ENCODE measurements at regions not wholly inside any gene's neighbourhood (a gene's known extent, or its start where the extent isn't known, plus 50 kb on each side); places are given as distances from the start of the nearest gene placed in this dataset.

DNA sequence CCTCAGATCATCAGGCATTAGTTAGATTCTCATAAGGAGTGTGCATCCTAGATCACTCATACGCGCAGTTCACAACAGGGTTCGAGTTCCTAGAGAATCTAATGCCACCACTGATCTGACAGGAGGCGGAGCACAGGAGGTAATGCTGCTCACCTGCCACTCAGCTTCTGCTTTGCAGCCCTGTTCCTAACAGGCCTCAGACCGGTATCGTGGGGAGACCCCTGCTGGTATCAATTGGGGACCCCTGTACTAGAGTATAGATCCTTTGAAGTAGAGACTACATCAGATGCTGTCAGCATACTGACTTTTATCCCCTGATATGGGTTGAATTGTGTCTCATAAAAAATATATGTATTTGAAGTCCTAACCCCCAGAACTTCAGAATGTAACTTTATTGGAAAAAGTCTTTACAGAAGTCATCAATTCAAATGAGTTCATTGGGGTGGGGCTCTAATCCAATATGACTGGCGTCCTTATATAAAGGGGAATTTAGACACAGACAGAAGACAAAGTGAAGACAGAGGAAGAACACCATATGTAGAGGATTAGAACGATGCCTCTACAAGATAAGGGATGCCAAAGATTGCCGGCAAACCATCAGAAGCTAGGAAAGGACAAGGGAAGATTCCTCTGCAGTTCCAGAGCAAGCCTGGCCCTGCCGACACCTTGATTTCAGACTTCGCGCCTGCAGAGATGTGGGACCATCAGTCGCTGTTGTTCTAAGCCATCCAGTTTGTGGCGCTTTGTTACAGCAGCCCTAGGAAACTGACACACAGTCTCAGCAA, 104.4 kb upstream of the BTBD3 start:
- no peak for DNase-seq (ENCODE audit: low read depth in 3 of 3)

DNA sequence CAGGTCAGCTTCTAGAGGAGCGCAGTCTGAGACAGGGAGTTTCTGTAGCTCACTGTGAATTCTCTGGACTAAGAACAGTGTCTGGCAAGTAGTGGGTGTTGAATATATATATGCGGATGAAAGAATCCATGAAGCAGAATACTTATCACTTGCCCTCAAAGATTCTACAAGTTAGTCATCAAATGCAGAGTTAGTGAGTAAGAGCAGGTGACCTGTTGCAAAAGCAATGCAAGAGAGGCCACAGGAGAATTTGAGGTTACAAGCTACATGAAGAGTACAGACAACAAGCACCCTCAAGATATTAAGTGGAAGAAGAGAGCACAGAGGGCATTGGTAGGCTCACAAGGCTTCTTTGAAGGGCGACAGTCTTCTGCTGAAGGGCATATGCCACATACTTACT, 103.4 kb upstream of the BTBD3 start:
- no peak for DNase-seq (ENCODE audit: low read depth in 3 of 3)

GRCh38 chr20:11820838-11821237, 96.9 kb upstream of the BTBD3 start:
- no peak for DNase-seq (ENCODE audit: low read depth in 3 of 3)

DNA sequence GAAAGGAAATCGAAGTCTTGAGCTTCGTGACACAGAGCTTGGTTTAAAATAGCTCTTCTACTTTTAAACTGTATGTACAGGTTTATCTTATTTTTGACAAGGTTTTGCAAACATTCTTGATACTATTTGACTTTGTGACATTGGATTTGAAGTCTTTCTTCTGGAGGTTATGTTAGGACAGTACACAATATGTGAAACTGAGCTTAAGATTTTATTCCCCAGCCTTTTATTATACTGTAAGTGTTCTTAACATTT, 95.2 kb upstream of the BTBD3 start:
- DNase-seq (ENCODE audit: low read depth in 3 of 3): no peak

- DNase-seq (ENCODE audit: low read depth in 3 of 3): no peak
These were observed 91.4 kb upstream of the BTBD3 start for GRCh38 chr20:11826334-11826733.

DNA sequence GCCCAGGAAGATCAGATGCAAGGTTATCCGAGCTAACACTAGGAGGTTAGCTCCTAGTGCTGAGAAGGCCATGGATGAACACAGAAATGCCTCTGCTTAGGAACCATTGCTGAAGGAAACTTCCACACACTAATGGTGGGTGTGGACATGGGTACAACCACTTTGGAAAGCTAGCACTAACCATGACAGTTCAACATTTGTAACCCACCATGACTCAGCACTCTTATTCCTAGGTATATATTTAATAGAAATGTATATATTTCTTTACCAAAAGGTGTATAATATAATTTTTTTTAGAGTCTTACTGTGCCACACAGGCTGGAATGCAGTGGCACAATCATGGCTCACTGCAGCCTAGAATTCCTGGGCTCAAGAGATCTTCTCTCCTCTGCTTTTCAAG, 85.3 kb upstream of the BTBD3 start:
- DNase-seq (ENCODE audit: low read depth in 3 of 3): no peak

- DNase-seq (ENCODE audit: low read depth in 3 of 3): no peak
These were observed 84.8 kb upstream of the BTBD3 start for GRCh38 chr20:11832851-11833250.

DNA sequence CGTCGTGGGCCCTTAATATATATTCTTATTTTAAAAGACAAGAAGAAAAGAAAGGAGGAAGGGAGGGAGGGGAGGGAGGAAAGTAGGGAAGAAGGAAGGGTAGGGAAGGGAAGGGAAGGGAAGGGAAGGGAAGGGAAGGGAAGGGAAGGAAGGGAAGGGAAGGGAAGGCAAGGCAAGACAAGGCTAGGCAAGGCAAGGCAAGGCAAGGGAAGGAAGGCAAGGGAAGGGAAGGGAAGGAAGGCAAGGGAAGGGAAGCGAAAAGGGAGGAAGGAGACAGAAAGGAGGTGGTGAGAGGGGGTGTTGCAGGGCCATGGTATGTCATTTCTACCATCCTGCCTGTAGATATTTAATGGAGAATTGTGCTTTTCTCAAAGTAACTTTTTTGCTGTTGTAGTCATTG, 83.9 kb upstream of the BTBD3 start:
- no peak for DNase-seq (ENCODE audit: low read depth in 3 of 3)

- DNase-seq (ENCODE audit: low read depth in 3 of 3): no peak
These were observed 79.5 kb upstream of the BTBD3 start for GRCh38 chr20:11838076-11838636.

DNA sequence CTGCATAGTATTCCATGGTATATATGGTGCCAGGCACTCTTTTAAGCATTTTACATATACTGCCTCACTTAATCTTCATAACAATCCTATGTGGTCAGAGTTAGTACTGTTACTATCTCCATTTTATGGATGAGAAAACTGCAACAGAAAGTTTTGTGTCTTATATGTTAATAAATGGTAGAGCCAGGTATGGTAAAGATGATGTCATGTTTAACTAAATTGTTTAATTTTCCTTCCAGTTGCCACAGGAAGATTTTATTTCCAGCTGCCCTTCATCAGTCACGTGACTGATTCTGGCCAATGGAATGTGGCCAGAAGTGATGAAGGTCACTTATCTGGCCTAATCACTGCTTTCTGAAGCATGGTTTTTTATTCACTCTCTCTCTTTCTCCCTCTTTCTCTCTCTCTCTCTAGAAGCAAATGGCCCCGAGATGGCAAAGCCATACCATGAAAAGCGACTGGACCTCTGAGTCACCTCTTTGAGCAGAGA, 75.7 kb upstream of the BTBD3 start:
- no peak for DNase-seq (ENCODE audit: low read depth in 3 of 3)

DNA sequence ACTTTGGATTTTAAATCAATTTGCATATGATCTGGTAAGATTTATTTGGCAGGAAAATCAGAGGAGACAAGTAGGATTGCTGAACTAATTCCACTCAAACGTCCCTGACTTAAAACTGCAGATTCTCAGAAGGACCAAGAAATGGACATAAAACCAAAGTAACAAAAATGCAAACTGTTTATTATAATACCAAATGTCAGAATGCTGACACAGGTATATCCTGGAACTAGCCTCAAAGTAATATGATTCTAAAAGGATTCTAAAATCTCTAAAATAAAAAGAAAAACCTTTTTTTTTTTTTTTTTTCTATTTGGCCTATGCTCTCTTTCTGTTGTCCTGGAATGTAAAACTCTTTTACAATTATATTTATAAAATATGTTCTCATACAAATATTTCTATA, 74.4 kb upstream of the BTBD3 start:
- no peak for DNase-seq (ENCODE audit: low read depth in 3 of 3)

DNA sequence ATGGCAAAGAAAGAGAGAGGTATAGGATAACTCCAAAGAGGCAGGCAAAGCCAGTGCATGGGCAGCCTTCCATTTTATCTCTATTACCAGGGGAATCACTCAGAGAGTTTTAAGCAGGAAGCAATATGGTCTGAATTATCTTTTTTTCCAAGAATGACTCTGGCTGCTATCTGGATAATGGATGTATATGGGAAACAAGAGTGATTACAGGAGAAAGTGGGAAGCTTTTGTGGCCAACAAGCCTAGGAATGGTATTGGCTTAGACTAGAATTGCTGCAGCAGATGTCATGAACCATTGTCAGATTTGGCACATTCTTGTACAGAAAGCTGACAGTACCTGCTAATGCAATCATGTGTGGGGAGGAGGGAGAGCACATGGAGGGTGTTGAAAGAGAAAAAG, 73.0 kb upstream of the BTBD3 start:
- no peak for DNase-seq (ENCODE audit: low read depth in 3 of 3)

- no peak for DNase-seq (ENCODE audit: low read depth in 3 of 3)
These were observed 72.4 kb upstream of the BTBD3 start for GRCh38 chr20:11845340-11845739.

- DNase-seq (ENCODE audit: low read depth in 3 of 3): no peak
These were observed 71.6 kb upstream of the BTBD3 start for GRCh38 chr20:11846131-11846530.

- DNase-seq (ENCODE audit: low read depth in 3 of 3): no peak
These were observed 69.9 kb upstream of the BTBD3 start for GRCh38 chr20:11847827-11848226.

- no peak for DNase-seq (ENCODE audit: low read depth in 3 of 3)
These were observed 68.3 kb upstream of the BTBD3 start for GRCh38 chr20:11849270-11849915.

DNA sequence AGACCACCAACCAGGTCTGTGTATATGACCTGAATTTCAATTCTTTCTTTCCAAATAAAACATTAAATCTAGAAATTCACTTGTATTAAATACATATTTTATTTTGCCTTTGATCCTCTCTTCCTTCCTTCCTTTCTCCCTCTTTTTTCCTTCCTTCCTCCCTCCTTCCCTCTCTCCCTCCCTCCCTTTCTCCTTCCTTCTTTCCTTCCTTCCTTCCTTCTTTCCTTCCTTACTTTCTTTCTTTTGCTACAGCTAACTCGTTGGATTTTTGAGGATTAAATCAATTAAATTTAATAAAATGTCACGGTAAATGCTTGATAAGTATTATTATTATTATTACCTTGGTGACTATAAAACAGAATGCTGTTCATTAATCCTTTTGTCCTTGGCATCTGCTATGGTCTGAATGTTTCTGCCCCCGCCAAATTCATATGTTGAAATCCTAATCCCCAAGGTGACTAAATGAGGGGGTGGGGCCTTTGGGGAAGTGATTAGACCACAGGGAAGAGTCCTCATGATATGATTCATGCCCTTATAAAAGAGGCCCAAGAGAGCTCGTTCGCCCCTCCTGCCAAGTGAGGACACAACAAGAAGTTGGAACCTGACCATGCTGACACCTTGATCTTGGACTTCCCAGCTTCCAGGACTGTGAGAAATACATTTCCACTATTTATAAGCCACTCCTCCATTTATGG, 67.6 kb upstream of the BTBD3 start:
- no peak for DNase-seq (ENCODE audit: low read depth in 3 of 3)

DNA sequence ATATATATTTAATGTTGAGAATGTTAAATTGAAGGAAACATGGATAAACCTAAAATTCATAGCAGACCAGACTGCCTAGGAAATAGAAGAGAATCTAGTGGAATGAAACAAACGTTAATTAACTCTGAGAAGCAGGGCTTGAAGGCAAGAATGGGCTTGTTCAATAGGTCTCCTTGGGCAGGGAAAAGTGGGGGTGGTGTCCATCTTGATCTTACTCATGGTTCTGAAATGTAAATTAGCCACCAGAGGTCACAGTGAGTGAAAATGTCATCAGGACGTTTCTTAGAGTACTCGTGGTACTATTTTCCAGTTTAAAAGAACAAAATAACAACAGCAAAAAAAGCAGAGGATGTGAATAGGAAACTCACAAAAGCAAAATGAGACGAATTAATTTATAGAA, 66.8 kb upstream of the BTBD3 start:
- no peak for DNase-seq (ENCODE audit: low read depth in 3 of 3)

DNA sequence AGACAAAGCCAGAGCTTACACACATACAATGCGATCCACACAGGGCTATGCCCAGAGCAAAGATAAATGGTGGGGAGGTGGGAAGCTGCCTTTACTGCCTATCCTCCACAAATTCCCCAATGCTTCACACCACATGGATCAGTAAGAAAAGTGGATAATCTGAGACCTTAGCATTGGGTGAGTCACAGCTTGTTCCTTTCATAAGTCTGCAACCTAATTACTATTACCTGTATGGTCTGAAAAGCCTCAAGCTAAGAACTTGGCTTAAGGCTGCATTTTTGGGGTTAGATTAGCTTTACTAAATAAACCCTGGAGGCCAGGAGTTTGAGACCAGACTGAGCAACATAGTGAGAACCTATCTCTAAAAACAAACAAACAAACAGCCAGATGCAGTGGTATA, 66.0 kb upstream of the BTBD3 start:
- no peak for DNase-seq (ENCODE audit: low read depth in 3 of 3)

DNA sequence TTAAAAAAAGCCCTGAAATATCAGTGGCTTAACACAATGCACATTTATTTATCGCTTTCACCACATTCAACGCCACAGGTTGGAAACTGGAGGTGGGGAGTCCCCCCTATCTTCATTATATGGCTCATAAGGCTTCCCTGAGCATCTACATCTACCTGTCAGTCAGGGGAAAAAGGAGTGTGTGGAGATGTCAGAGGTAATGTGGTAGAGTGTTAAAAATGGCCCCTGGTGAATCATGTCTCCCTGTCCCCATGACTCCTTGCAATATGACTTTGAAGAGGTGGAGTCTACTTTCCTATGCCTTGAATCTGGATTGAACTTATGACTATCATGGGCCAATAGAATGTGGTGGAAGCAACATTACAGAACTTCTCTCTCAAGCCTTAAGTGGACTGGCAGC, 65.5 kb upstream of the BTBD3 start:
- DNase-seq (ENCODE audit: low read depth in 3 of 3): no peak

DNA sequence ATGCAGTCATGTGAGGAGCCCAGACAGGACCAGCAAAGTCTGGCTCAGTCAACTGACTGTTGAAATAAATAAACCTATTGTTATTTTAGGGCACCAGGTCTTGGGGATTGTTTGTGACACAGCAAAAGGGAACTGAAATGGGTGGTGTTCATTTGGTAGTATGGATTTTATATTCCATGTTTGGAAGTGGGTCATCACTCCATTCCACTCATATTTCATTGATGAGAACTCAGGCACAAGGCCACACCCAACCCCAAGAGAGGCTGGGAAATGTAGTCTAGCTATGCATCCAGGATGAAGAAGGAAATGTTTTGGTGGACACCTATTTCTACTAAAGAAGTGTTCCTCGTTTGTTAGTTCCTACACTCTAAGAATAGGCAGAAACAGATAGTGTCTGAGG, 64.9 kb upstream of the BTBD3 start:
- DNase-seq (ENCODE audit: low read depth in 3 of 3): no peak

- no peak for DNase-seq (ENCODE audit: low read depth in 3 of 3)
These were observed 64.3 kb upstream of the BTBD3 start for GRCh38 chr20:11853359-11853758.

GRCh38 chr20:11861479-11861878, 56.2 kb upstream of the BTBD3 start:
- no peak for DNase-seq (ENCODE audit: low read depth in 3 of 3)

All from stimulated activated CD4-positive, alpha-beta T cell treated with anti-CD3 and anti-CD28 coated beads, TNF-alpha, amount 100 ng/mL, for 24 hours (primary cell).